Upper lobe of left lung (tissue), 6 donors: ENCODE measurements at regions not wholly inside any gene's neighbourhood (a gene's known extent, or its start where the extent isn't known, plus 50 kb on each side); places are given as distances from the start of the nearest gene placed in this dataset.

Experiments used
- ATAC-seq, 2 donors: fragments of 200-7000 bp; cut with Tn5 transposase; one replicate each; pipeline ENCODE4 v1.9.1; 2022; ENCODE audit warnings: mild to moderate bottlenecking in 2 of 2, moderate library complexity in 2 of 2; ENCODE audit not compliant: low FRiP score in 2 of 2
- DNase-seq, 2 donors: peaks; one replicate each; pipeline ENCODE4 v3.0.0-alpha.2; 2019 to 2020
- H3K27ac ChIP-seq, 4 donors: fragments of 200-600 bp; sonication (generic); one replicate each; pipeline ENCODE4 v1.5.1; 2016 to 2019
- H3K27me3 ChIP-seq, 4 donors: fragments of 200-600 bp; sonication (generic); one replicate each; pipeline ENCODE4 v1.5.1; 2017 to 2019
- H3K36me3 ChIP-seq, 4 donors: fragments of 200-600 bp; sonication (generic); one replicate each; pipeline ENCODE4 v1.5.1; 2016 to 2019
- H3K4me1 ChIP-seq, 4 donors: fragments of 200-600 bp; sonication (generic); one replicate each; pipeline ENCODE4 v1.5.1; 2018 to 2019
- H3K4me3 ChIP-seq, 4 donors: fragments of 200-600 bp; sonication (generic); one replicate each; pipeline ENCODE4 v1.5.1; 2017 to 2019; ENCODE audit warnings: mild to moderate bottlenecking in 2 of 4, moderate library complexity in 1 of 4
- H3K9me3 ChIP-seq, 4 donors: fragments of 200-600 bp; sonication (generic); one replicate each; pipeline ENCODE4 v1.5.1; 2018 to 2019
- EP300 ChIP-seq, 4 donors: sonication (generic); formaldehyde crosslinking; IDR thresholded peaks; one replicate each; pipeline ENCODE4 v1.5.1; 2017; ENCODE audit warnings: antibody characterized with exemption in 4 of 4, control low read depth in 2 of 4
- POLR2A ChIP-seq, 4 donors: fragments of 450-650 bp; IDR thresholded peaks; one replicate each; pipeline ENCODE4 v1.5.1; 2016 to 2017; ENCODE audit warnings: antibody characterized with exemption in 4 of 4, mild to moderate bottlenecking in 2 of 4
- POLR2AphosphoS5 ChIP-seq, 2 donors: sonication (generic); formaldehyde crosslinking; IDR thresholded peaks; one replicate each; pipeline ENCODE4 v1.5.1; 2017; ENCODE audit warnings: antibody characterized with exemption in 2 of 2
- WGBS, 2 donors: methylation state at CpG; one replicate each; pipeline ENCODE4 v1.1.5; 2017 to 2018; 5-methylcytosine and 5-hydroxymethylcytosine counted together
- TF ChIP-seq, protein P1 (sequence below), 6 experiments: fragments of 450-650 bp in 4 of 6; fragments of 200-600 bp in 2 of 6; sonication (generic) in 2 of 6; IDR thresholded peaks; one replicate each; pipeline ENCODE4 v1.5.1; 2016 to 2019; ENCODE audit warnings: antibody characterized with exemption in 6 of 6
- donor health status: DM: no; HTN: no; CAD: no; lungs with moderate emphysema.
- donor health status: DM: no; HTN: yes; CAD: no; lungs with severe emphysema.

DNA sequence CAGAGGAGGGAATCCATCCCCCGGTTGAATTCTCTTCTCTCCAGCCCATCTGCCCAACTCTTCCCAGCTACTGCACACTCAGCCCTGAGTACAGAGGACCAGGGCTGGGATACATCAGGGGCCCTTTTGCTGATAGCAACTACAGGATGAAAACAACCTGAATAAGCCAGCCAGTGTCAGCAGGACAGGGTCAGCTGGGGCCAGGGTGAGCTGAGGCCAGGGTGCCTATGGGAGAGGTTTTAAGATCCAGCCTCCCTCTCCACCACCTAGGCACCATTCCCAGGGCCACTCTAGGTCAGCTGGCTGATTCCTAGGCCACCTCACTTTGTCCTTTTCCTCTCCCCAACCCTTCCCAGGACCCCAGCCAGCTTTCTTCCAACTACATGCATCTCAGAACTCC is 83.8 kb downstream of the MRPL46 start:
- 50 to 54% methylated on average over 1 of the region's 1 CpG for WGBS, 2 donors
- Histone ChIP-seq H3K27ac (no peak overlapping the region), H3K27me3 (no peaks in the 10 kb centered on the region), H3K4me3 (no peak overlapping the region), H3K9me3 (no peaks in the 10 kb centered on the region), H3K36me3 (no peaks in the 10 kb centered on the region), H3K4me1 (no peaks in the 10 kb centered on the region)
- no peak for ATAC-seq
- DNase-seq: no peak
- TF ChIP-seq EP300 (IDR thresholded peaks at IDR 0.05): no peak
- TF ChIP-seq POLR2AphosphoS5 (IDR thresholded peaks at IDR 0.05): no peak
- TF ChIP-seq, protein P1, sequence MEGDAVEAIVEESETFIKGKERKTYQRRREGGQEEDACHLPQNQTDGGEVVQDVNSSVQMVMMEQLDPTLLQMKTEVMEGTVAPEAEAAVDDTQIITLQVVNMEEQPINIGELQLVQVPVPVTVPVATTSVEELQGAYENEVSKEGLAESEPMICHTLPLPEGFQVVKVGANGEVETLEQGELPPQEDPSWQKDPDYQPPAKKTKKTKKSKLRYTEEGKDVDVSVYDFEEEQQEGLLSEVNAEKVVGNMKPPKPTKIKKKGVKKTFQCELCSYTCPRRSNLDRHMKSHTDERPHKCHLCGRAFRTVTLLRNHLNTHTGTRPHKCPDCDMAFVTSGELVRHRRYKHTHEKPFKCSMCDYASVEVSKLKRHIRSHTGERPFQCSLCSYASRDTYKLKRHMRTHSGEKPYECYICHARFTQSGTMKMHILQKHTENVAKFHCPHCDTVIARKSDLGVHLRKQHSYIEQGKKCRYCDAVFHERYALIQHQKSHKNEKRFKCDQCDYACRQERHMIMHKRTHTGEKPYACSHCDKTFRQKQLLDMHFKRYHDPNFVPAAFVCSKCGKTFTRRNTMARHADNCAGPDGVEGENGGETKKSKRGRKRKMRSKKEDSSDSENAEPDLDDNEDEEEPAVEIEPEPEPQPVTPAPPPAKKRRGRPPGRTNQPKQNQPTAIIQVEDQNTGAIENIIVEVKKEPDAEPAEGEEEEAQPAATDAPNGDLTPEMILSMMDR (IDR thresholded peaks at IDR 0.05): no peak
- no peak for TF ChIP-seq POLR2A (IDR thresholded peaks at IDR 0.05)

DNA sequence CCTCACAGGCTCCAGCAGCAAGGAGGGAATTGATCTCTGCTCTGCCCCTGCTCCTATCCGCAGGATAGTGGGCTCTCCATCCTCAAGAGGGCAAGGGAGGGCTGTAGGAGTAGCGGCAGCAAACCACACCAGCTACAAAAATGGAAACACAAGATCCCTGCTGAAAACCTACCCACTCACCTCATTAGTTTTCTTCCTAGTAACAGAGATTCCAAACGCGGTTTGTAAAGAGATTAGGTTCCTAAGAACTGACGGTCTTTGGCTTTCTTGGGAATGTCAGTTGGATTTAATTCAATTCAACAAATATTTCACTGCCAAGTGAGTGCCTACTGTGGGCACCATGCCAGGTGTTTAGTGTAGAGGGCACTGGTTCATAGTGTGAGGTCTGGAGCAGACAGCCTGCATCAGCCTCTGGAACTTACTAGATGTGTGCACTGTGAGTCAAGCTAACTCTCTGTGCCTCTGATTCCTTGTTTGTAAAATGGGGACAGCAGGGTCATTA is 84.7 kb downstream of the MRPL46 start:
- Histone ChIP-seq H3K4me1 (no peaks in the 10 kb centered on the region), H3K4me3 (no peak overlapping the region), H3K27ac (no peak overlapping the region), H3K9me3 (no peaks in the 10 kb centered on the region), H3K27me3 (no peaks in the 10 kb centered on the region), H3K36me3 (no peaks in the 10 kb centered on the region)
- ATAC-seq: no peak
- WGBS, 2 donors: 30 to 39% methylated on average over 4 to 5 of the region's 5 CpGs
- TF ChIP-seq POLR2A (IDR thresholded peaks at IDR 0.05) (no peak), EP300 (IDR thresholded peaks at IDR 0.05) (no peak), POLR2AphosphoS5 (IDR thresholded peaks at IDR 0.05) (no peak)
- TF ChIP-seq, protein P1 (IDR thresholded peaks at IDR 0.05): no peak
- DNase-seq: no peak

DNA sequence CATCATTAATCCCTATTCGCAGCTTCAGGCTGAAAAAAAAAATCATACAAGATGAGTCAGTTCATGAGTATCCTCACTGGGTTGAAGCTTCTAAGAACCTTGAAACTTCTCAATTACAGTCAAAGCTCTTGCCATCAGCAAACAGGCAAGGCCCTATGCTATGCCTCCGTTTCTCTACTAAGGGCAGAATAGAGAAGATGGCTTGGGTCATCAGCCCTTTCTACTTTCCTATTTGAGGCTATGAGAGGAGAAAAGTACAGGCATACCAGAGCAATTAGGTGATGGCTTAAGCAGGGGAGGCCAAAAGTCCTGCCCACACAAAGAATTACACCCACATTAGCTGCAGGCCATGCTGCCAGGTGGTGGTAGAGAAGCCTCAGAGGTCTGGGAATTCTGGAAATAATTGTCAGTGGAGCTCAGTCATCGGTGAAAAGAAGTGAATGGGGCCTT is 89.0 kb downstream of the MRPL46 start:
- H3K36me3 ChIP-seq: no peaks in the 10 kb centered on the region
- ATAC-seq (no peak), DNase-seq (no peak)
- WGBS, 2 donors: 85 to 86% methylated on average over 3 of the region's 3 CpGs
- no peaks in the 10 kb centered on the region for H3K9me3 ChIP-seq
- H3K4me3 ChIP-seq: no peak overlapping the region
- no peak overlapping the region for H3K27ac ChIP-seq
- TF ChIP-seq POLR2A (IDR thresholded peaks at IDR 0.05) (no peak), EP300 (IDR thresholded peaks at IDR 0.05) (no peak), POLR2AphosphoS5 (IDR thresholded peaks at IDR 0.05) (no peak)
- TF ChIP-seq, protein P1 (IDR thresholded peaks at IDR 0.05): no peak
- H3K27me3 ChIP-seq: no peaks in the 10 kb centered on the region
- no peaks in the 10 kb centered on the region for H3K4me1 ChIP-seq

DNA sequence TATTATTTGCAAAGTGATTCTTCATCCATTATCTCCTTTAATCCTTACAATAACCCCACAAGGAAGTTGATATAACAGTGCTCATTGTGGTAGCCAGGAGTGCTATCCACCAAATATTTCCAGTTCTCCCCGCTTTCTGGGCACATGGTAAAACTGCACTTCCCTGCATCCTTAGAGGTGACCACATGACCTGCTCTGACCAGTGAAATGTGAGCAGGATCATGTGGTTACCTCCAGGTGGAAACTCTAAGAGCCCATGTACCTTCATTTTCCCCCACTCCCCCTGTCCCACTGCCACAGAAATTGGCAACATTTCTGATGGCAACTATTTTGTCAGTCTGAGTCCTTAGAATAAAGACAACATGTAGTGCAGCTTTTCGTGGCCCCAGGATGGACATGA is 89.7 kb downstream of the MRPL46 start:
- TF ChIP-seq POLR2AphosphoS5 (IDR thresholded peaks at IDR 0.05): no peak
- TF ChIP-seq POLR2A (IDR thresholded peaks at IDR 0.05): no peak
- no peak for TF ChIP-seq EP300 (IDR thresholded peaks at IDR 0.05)
- TF ChIP-seq, protein P1 (IDR thresholded peaks at IDR 0.05): no peak
- H3K36me3 ChIP-seq: no peaks in the 10 kb centered on the region
- H3K4me3 ChIP-seq: no peak overlapping the region
- 82 to 93% methylated on average over 2 of the region's 2 CpGs for WGBS, 2 donors
- no peak overlapping the region for H3K27ac ChIP-seq
- DNase-seq (no peak), ATAC-seq (no peak)
- no peaks in the 10 kb centered on the region for H3K9me3 ChIP-seq
- H3K4me1 ChIP-seq: no peaks in the 10 kb centered on the region
- no peaks in the 10 kb centered on the region for H3K27me3 ChIP-seq

DNA sequence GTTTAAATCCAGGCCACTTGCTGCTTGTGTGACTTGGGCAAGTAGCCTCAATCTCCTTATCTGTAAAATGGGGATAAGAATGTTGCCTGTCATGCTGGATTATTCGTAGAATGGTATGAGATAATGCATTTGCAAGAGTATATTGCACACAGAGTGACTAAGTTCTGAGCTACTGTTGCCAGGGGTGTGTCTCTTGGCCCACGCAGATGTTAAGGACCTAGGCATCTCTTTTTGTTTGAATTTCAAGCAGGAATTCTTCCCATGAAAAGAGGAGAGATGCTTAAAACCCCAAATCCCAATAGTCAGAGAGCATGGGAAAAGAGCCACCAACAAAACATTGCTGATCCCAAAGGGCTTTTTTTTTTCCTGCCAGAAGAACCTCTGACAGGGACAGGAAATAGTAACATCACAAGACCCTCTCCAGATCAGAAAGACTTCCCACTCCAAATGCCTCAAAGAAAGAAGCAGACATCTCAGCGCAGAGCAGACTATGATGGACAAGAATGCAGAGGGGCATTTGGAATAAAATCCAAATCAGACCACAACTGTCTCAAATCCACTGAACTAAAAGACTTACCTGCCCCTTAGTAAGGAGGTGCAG is 90.5 kb downstream of the MRPL46 start:
- no peaks in the 10 kb centered on the region for H3K9me3 ChIP-seq
- H3K27ac ChIP-seq: no peak overlapping the region
- no peak for TF ChIP-seq EP300 (IDR thresholded peaks at IDR 0.05)
- TF ChIP-seq, protein P1 (IDR thresholded peaks at IDR 0.05): no peak
- TF ChIP-seq POLR2AphosphoS5 (IDR thresholded peaks at IDR 0.05): no peak
- no peak for TF ChIP-seq POLR2A (IDR thresholded peaks at IDR 0.05)
- H3K27me3 ChIP-seq: no peaks in the 10 kb centered on the region
- H3K4me3 ChIP-seq: no peak overlapping the region
- no peak for DNase-seq
- no peaks in the 10 kb centered on the region for H3K4me1 ChIP-seq
- ATAC-seq: no peak
- 70 to 77% methylated on average over 3 of the region's 3 CpGs for WGBS, 2 donors
- no peaks in the 10 kb centered on the region for H3K36me3 ChIP-seq
